Natural killer cell (primary cell): ENCODE measurements at regions not wholly inside any gene's neighbourhood (a gene's known extent, or its start where the extent isn't known, plus 50 kb on each side); places are given as distances from the start of the nearest gene placed in this dataset.

Experiments used
- ATAC-seq, 3 donors: fragments of 150-1000 bp in 2 of 3; fragments of 200-7000 bp in 1 of 3; cut with Tn5 transposase; 1 replicate in 1 of 3; 2 replicates in 2 of 3; pipeline ENCODE4 v1.10.0; 2021; ENCODE audit warnings: mild to moderate bottlenecking in 2 of 3, moderate library complexity in 2 of 3
- DNase-seq, 2 donors: peaks; one replicate each; pipeline versions ENCODE4 v3.0.0 to v3.0.0-alpha.2; 2013 to 2021; ENCODE audit warnings: mixed read lengths in 1 of 2
- H3K27ac ChIP-seq: one replicate; pipeline ENCODE4 v1.5.1; 2013; ENCODE audit warnings: mild to moderate bottlenecking, low read length
- H3K27me3 ChIP-seq: one replicate; pipeline ENCODE4 v1.6.1; 2013; ENCODE audit warnings: low read length; ENCODE audit not compliant: control insufficient read depth, insufficient read depth
- H3K36me3 ChIP-seq: one replicate; pipeline ENCODE4 v1.6.1; 2013; ENCODE audit warnings: low read length; ENCODE audit not compliant: control insufficient read depth, insufficient read depth
- H3K4me1 ChIP-seq: one replicate; pipeline ENCODE4 v1.6.1; 2013; ENCODE audit warnings: low read length; ENCODE audit not compliant: control insufficient read depth, insufficient read depth
- H3K4me3 ChIP-seq: one replicate; pipeline ENCODE4 v1.5.1; 2013; ENCODE audit warnings: low read length
- H3K9me3 ChIP-seq: one replicate; pipeline ENCODE4 v1.6.1; 2013; ENCODE audit warnings: low read length; ENCODE audit not compliant: control insufficient read depth, insufficient read depth
- H3K27ac Mint-ChIP-seq, 2 donors: one replicate each; pipeline ENCODE4 v1.8.0; 2022; ENCODE audit warnings: mild to moderate bottlenecking in 2 of 2, mixed read lengths in 2 of 2, moderate library complexity in 1 of 2
- H3K27me3 Mint-ChIP-seq, 2 donors: one replicate each; pipeline ENCODE4 v1.8.0; 2022; ENCODE audit warnings: low read depth in 2 of 2, mixed read lengths in 2 of 2
- H3K36me3 Mint-ChIP-seq: one replicate; pipeline ENCODE4 v1.8.0; 2022; ENCODE audit warnings: mixed read lengths
- H3K4me1 Mint-ChIP-seq, 2 donors: one replicate each; pipeline ENCODE4 v1.8.0; 2022; ENCODE audit warnings: mixed read lengths in 2 of 2
- H3K4me3 Mint-ChIP-seq: one replicate; pipeline ENCODE4 v1.8.0; 2022; ENCODE audit warnings: mild to moderate bottlenecking, moderate library complexity, mixed read lengths
- H3K9me3 Mint-ChIP-seq, 2 donors: one replicate each; pipeline ENCODE4 v1.8.0; 2022; ENCODE audit warnings: mixed read lengths in 2 of 2
- CTCF ChIP-seq: fragments of 200-600 bp; IDR thresholded peaks from one replicate; pipeline ENCODE4 v1.8.0; 2022; ENCODE audit warnings: antibody characterized with exemption
- WGBS: methylation state at CpG from one replicate; pipeline ENCODE4 v1.1.7; 2013; ENCODE audit warnings: missing lambda C conversion rate; ENCODE audit not compliant: insufficient coverage; 5-methylcytosine and 5-hydroxymethylcytosine counted together
- intact Hi-C: fragments of 100-400 bp; cut with micrococcal nuclease; formaldehyde crosslinking; loops from one replicate; pipeline ENCODE4 v1.14.2; 2022

GRCh38 chr13:76106763-76107162, 470.6 kb downstream of the LMO7 start:
- intact Hi-C loops = no loop called here
- Mint-ChIP-seq H3K4me1 (no peaks in the 10 kb centered on the region), H3K36me3 (no peaks in the 10 kb centered on the region), H3K9me3 (peaks cover 11 to 12% of the 10 kb centered on the region in 2 donors), H3K4me3 (no peak overlapping the region), H3K27me3 (no peaks in the 10 kb centered on the region), H3K27ac (no peak overlapping the region)
- Histone ChIP-seq H3K36me3 (no peaks in the 10 kb centered on the region), H3K27me3 (no peaks in the 10 kb centered on the region), H3K27ac (no peak overlapping the region), H3K4me3 (no peak overlapping the region), H3K4me1 (no peaks in the 10 kb centered on the region), H3K9me3 (no peaks in the 10 kb centered on the region)
- no peak for TF ChIP-seq CTCF
- DNase-seq (no peak), ATAC-seq (no peak)
- WGBS = 0% methylated on average over 1 of the region's 1 CpG

- Histone ChIP-seq H3K27ac (no peak overlapping the region), H3K4me1 (no peaks in the 10 kb centered on the region), H3K4me3 (no peak overlapping the region), H3K36me3 (no peaks in the 10 kb centered on the region), H3K27me3 (no peaks in the 10 kb centered on the region), H3K9me3 (peaks cover 4% of the 10 kb centered on the region)
- Mint-ChIP-seq H3K4me1 (no peaks in the 10 kb centered on the region), H3K27me3 (no peaks in the 10 kb centered on the region), H3K36me3 (no peaks in the 10 kb centered on the region), H3K27ac (no peak overlapping the region), H3K9me3 (peaks cover 12 to 26% of the 10 kb centered on the region in 2 donors), H3K4me3 (no peak overlapping the region)
- 85% methylated on average over 3 of the region's 3 CpGs for WGBS
- DNase-seq = no peak
- TF ChIP-seq CTCF = no peak
- ATAC-seq = no peak
- intact Hi-C loops = no loop called here
Measured at GRCh38 chr13:76094645-76095044, 458.5 kb downstream of the LMO7 start.

- no peak for ATAC-seq
- no peaks in the 10 kb centered on the region for H3K4me1 ChIP-seq
- DNase-seq = no peak
- H3K36me3 Mint-ChIP-seq = peaks cover 10% of the 10 kb centered on the region
- intact Hi-C loops = no loop called here
- H3K27ac Mint-ChIP-seq = no peak overlapping the region
- no peak overlapping the region for H3K27ac ChIP-seq
- 60% methylated on average over 4 of the region's 4 CpGs for WGBS
- H3K27me3 Mint-ChIP-seq = no peaks in the 10 kb centered on the region
- H3K4me1 Mint-ChIP-seq = no peaks in the 10 kb centered on the region
- H3K9me3 ChIP-seq = peaks cover 13% of the 10 kb centered on the region
- H3K9me3 Mint-ChIP-seq = peaks cover 15 to 28% of the 10 kb centered on the region in 2 donors
- no peaks in the 10 kb centered on the region for H3K36me3 ChIP-seq
- TF ChIP-seq CTCF = no peak
- H3K4me3 ChIP-seq = no peak overlapping the region
- H3K27me3 ChIP-seq = no peaks in the 10 kb centered on the region
- H3K4me3 Mint-ChIP-seq = no peak overlapping the region
Measured at GRCh38 chr13:76091076-76091475, 454.9 kb downstream of the LMO7 start.

- Mint-ChIP-seq H3K27me3 (no peaks in the 10 kb centered on the region), H3K27ac (no peak overlapping the region), H3K4me1 (no peaks in the 10 kb centered on the region), H3K9me3 (peaks cover 10 to 18% of the 10 kb centered on the region in 2 donors), H3K4me3 (no peak overlapping the region), H3K36me3 (peaks cover 10% of the 10 kb centered on the region)
- WGBS = 91% methylated on average over 1 of the region's 1 CpG
- DNase-seq (no peak), ATAC-seq (no peak)
- intact Hi-C loops = no loop called here
- no peaks in the 10 kb centered on the region for H3K4me1 ChIP-seq
- peaks cover 16% of the 10 kb centered on the region for H3K9me3 ChIP-seq
- H3K4me3 ChIP-seq = no peak overlapping the region
- H3K27me3 ChIP-seq = no peaks in the 10 kb centered on the region
- H3K27ac ChIP-seq = no peak overlapping the region
- no peaks in the 10 kb centered on the region for H3K36me3 ChIP-seq
- TF ChIP-seq CTCF = no peak
Measured at GRCh38 chr13:76086729-76087128, 450.6 kb downstream of the LMO7 start.
